ENCODE measurements at regions not wholly inside any gene's neighbourhood (a gene's known extent, or its start where the extent isn't known, plus 50 kb on each side); places are given as distances from the start of the nearest gene placed in this dataset.

GRCh38 chr1:30615816-30616590 lies 107.4 kb downstream of the MATN1 start:
- no peak overlapping the region for H3K9ac ChIP-seq (ENCODE audit: low read depth in 1 of 2, low read length in 2 of 2)
- TF ChIP-seq, protein P1, sequence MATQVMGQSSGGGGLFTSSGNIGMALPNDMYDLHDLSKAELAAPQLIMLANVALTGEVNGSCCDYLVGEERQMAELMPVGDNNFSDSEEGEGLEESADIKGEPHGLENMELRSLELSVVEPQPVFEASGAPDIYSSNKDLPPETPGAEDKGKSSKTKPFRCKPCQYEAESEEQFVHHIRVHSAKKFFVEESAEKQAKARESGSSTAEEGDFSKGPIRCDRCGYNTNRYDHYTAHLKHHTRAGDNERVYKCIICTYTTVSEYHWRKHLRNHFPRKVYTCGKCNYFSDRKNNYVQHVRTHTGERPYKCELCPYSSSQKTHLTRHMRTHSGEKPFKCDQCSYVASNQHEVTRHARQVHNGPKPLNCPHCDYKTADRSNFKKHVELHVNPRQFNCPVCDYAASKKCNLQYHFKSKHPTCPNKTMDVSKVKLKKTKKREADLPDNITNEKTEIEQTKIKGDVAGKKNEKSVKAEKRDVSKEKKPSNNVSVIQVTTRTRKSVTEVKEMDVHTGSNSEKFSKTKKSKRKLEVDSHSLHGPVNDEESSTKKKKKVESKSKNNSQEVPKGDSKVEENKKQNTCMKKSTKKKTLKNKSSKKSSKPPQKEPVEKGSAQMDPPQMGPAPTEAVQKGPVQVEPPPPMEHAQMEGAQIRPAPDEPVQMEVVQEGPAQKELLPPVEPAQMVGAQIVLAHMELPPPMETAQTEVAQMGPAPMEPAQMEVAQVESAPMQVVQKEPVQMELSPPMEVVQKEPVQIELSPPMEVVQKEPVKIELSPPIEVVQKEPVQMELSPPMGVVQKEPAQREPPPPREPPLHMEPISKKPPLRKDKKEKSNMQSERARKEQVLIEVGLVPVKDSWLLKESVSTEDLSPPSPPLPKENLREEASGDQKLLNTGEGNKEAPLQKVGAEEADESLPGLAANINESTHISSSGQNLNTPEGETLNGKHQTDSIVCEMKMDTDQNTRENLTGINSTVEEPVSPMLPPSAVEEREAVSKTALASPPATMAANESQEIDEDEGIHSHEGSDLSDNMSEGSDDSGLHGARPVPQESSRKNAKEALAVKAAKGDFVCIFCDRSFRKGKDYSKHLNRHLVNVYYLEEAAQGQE (IDR thresholded peaks at IDR 0.05), result no peak
- no peak for TF ChIP-seq HNF4G (IDR thresholded peaks at IDR 0.05)
- TF ChIP-seq FOXA2 (IDR thresholded peaks at IDR 0.05), result no peak
- TF ChIP-seq, protein P2, sequence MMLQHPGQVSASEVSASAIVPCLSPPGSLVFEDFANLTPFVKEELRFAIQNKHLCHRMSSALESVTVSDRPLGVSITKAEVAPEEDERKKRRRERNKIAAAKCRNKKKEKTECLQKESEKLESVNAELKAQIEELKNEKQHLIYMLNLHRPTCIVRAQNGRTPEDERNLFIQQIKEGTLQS (IDR thresholded peaks at IDR 0.05), result no peak
- TF ChIP-seq, protein P3, sequence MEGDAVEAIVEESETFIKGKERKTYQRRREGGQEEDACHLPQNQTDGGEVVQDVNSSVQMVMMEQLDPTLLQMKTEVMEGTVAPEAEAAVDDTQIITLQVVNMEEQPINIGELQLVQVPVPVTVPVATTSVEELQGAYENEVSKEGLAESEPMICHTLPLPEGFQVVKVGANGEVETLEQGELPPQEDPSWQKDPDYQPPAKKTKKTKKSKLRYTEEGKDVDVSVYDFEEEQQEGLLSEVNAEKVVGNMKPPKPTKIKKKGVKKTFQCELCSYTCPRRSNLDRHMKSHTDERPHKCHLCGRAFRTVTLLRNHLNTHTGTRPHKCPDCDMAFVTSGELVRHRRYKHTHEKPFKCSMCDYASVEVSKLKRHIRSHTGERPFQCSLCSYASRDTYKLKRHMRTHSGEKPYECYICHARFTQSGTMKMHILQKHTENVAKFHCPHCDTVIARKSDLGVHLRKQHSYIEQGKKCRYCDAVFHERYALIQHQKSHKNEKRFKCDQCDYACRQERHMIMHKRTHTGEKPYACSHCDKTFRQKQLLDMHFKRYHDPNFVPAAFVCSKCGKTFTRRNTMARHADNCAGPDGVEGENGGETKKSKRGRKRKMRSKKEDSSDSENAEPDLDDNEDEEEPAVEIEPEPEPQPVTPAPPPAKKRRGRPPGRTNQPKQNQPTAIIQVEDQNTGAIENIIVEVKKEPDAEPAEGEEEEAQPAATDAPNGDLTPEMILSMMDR (IDR thresholded peaks at IDR 0.05; ENCODE audit: low read depth, low read length, missing input control), result no peak
- no peak for TF ChIP-seq YY1 (IDR thresholded peaks at IDR 0.05)
- no peak for TF ChIP-seq RXRA (IDR thresholded peaks at IDR 0.05)
- TF ChIP-seq, protein P4, sequence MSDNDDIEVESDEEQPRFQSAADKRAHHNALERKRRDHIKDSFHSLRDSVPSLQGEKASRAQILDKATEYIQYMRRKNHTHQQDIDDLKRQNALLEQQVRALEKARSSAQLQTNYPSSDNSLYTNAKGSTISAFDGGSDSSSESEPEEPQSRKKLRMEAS (IDR thresholded peaks at IDR 0.05), result no peak
- TF ChIP-seq FOXA1 (IDR thresholded peaks at IDR 0.05), result no peak
- no peak for TF ChIP-seq JUND (IDR thresholded peaks at IDR 0.05)
- H3K27ac ChIP-seq (ENCODE audit: low read depth in 1 of 2, low read length in 2 of 2), result no peak overlapping the region
- H3K9me3 ChIP-seq (ENCODE audit: control insufficient read depth in 4 of 4, low read length in 3 of 4), result no peaks in the 10 kb centered on the region
- no peak overlapping the region for H3K4me3 ChIP-seq (ENCODE audit: low read depth in 1 of 3, low read length in 3 of 3)
- no peaks in the 10 kb centered on the region for H3K36me3 ChIP-seq (ENCODE audit: control insufficient read depth in 4 of 4, insufficient read depth in 3 of 4, low read depth in 1 of 4, low read length in 3 of 4)
- DNase-seq (ENCODE audit: low spot score), result no peak
- WGBS, result 93% methylated on average over 8 of the region's 8 CpGs
- H3K27me3 ChIP-seq (ENCODE audit: control insufficient read depth in 4 of 4, insufficient read depth in 4 of 4, low read length in 3 of 4), result no peaks in the 10 kb centered on the region
- no peaks in the 10 kb centered on the region for H3K4me1 ChIP-seq (ENCODE audit: control insufficient read depth in 4 of 4, insufficient read depth in 4 of 4, low read length in 3 of 4)

DNA sequence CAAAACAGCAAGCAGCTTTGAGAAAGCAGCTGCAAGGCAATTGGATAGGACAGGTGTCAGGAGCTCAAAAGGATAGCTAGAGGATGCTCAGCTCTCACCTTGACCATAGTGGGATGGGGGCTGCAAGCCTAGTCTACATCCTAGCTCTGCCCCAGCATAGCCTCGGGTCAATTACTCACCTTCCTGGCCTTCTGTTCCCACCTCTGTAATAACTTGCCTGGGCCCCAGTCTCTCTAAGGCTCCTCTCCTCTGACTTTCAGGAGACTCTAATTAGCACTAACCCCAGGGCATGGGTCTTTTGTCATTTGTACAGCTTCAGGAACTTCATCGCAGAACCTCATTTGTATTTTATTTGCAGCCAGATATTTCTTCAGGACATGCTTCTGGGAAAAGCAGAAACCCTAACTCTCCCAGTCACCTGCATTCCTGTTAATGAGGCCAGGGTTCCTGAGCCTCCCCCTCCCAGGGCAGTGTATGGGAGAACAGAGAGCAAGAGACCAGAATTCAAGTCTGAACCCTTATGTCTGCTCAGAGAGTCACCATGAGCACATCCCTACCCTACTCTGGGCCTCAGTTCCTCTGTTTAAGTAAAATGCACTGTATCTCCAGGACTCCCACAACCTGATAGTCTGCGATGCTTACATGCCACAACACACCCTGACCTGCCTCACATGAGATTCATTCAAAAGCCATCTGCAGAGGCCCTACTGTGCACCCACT lies 108.1 kb downstream of the MATN1 start:
- H3K4me1 ChIP-seq (ENCODE audit: control insufficient read depth in 4 of 4, insufficient read depth in 4 of 4, low read length in 3 of 4), result no peaks in the 10 kb centered on the region
- H3K27ac ChIP-seq (ENCODE audit: low read depth in 1 of 2, low read length in 2 of 2), result no peak overlapping the region
- no peaks in the 10 kb centered on the region for H3K36me3 ChIP-seq (ENCODE audit: control insufficient read depth in 4 of 4, insufficient read depth in 3 of 4, low read depth in 1 of 4, low read length in 3 of 4)
- 83% methylated on average over 3 of the region's 3 CpGs for whole genome bisulfite sequencing
- DNase-seq (ENCODE audit: low spot score), result no peak
- TF ChIP-seq, protein P5, sequence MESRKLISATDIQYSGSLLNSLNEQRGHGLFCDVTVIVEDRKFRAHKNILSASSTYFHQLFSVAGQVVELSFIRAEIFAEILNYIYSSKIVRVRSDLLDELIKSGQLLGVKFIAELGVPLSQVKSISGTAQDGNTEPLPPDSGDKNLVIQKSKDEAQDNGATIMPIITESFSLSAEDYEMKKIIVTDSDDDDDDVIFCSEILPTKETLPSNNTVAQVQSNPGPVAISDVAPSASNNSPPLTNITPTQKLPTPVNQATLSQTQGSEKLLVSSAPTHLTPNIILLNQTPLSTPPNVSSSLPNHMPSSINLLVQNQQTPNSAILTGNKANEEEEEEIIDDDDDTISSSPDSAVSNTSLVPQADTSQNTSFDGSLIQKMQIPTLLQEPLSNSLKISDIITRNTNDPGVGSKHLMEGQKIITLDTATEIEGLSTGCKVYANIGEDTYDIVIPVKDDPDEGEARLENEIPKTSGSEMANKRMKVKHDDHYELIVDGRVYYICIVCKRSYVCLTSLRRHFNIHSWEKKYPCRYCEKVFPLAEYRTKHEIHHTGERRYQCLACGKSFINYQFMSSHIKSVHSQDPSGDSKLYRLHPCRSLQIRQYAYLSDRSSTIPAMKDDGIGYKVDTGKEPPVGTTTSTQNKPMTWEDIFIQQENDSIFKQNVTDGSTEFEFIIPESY (IDR thresholded peaks at IDR 0.05), result no peak
- TF ChIP-seq, protein P3 (IDR thresholded peaks at IDR 0.05; ENCODE audit: low read depth, low read length, missing input control), result no peak
- no peak for TF ChIP-seq RAD21 (IDR thresholded peaks at IDR 0.05)
- no peak for TF ChIP-seq FOXA2 (IDR thresholded peaks at IDR 0.05)
- TF ChIP-seq GABPA (IDR thresholded peaks at IDR 0.05 in 1 of 2, conservative IDR thresholded peaks at IDR 0.05 in 1 of 2), result no peak
- TF ChIP-seq YY1 (IDR thresholded peaks at IDR 0.05), result no peak
- TF ChIP-seq EGR1 (IDR thresholded peaks at IDR 0.05; ENCODE audit: low read depth in 2 of 2), result no peak
- no peak for TF ChIP-seq JUND (IDR thresholded peaks at IDR 0.05)
- no peak for TF ChIP-seq RXRA (IDR thresholded peaks at IDR 0.05)
- H3K9ac ChIP-seq (ENCODE audit: low read depth in 1 of 2, low read length in 2 of 2), result no peak overlapping the region
- H3K4me3 ChIP-seq (ENCODE audit: low read depth in 1 of 3, low read length in 3 of 3), result no peak overlapping the region
- no peaks in the 10 kb centered on the region for H3K9me3 ChIP-seq (ENCODE audit: control insufficient read depth in 4 of 4, low read length in 3 of 4)
- no peaks in the 10 kb centered on the region for H3K27me3 ChIP-seq (ENCODE audit: control insufficient read depth in 4 of 4, insufficient read depth in 4 of 4, low read length in 3 of 4)
